ENCODE measurements at regions not wholly inside any gene's neighbourhood (a gene's known extent, or its start where the extent isn't known, plus 50 kb on each side); places are given as distances from the start of the nearest gene placed in this dataset.

- no peak for FAIRE-seq
Measured at GRCh38 chr10:130857631-130858295, 453.8 kb downstream of the TCERG1L start.

GRCh38 chr10:130858626-130859025, 452.9 kb downstream of the TCERG1L start:
- no peak for FAIRE-seq

More at GRCh38 chr10:130857631-130858295, 453.8 kb downstream of the TCERG1L start:
- no peak for DNase-seq (ENCODE audit: low spot score)

GRCh38 chr10:130859427-130859826, 452.1 kb downstream of the TCERG1L start:
- FAIRE-seq (no peak), DNase-seq (ENCODE audit: low spot score) (no peak)

More at GRCh38 chr10:130858626-130859025, 452.9 kb downstream of the TCERG1L start:
- DNase-seq (ENCODE audit: low spot score), result no peak

GRCh38 chr10:130862122-130862521, 449.4 kb downstream of the TCERG1L start:
- DNase-seq (ENCODE audit: low spot score) (no peak), FAIRE-seq (no peak)

- no peak for DNase-seq (ENCODE audit: low spot score)
- FAIRE-seq, result no peak
Measured at GRCh38 chr10:130862626-130863025, 448.9 kb downstream of the TCERG1L start.

GRCh38 chr10:130863044-130863443, 448.5 kb downstream of the TCERG1L start:
- no peak for FAIRE-seq
- DNase-seq (ENCODE audit: low spot score), result no peak

GRCh38 chr10:130864961-130865818, 446.3 kb downstream of the TCERG1L start:
- no peak for FAIRE-seq

GRCh38 chr10:130866857-130867256, 444.7 kb downstream of the TCERG1L start:
- DNase-seq (ENCODE audit: low spot score), result no peak

More at GRCh38 chr10:130864961-130865818, 446.3 kb downstream of the TCERG1L start:
- DNase-seq (ENCODE audit: low spot score), result no peak

GRCh38 chr10:130867446-130868194, 443.9 kb downstream of the TCERG1L start:
- DNase-seq (ENCODE audit: low spot score), result no peak
- no peak for FAIRE-seq

More at GRCh38 chr10:130866857-130867256, 444.7 kb downstream of the TCERG1L start:
- FAIRE-seq, result no peak

GRCh38 chr10:130869179-130869841, 442.2 kb downstream of the TCERG1L start:
- FAIRE-seq (no peak), DNase-seq (ENCODE audit: low spot score) (no peak)

- DNase-seq (ENCODE audit: low spot score) (no peak), FAIRE-seq (no peak)
Measured at GRCh38 chr10:130871406-130871805, 440.1 kb downstream of the TCERG1L start.

- DNase-seq (ENCODE audit: low spot score), result no peak
- FAIRE-seq, result no peak
Measured at GRCh38 chr10:130873636-130874035, 437.9 kb downstream of the TCERG1L start.

- FAIRE-seq, result no peak
Measured at GRCh38 chr10:130875116-130875515, 436.4 kb downstream of the TCERG1L start.

GRCh38 chr10:130875897-130876472, 435.5 kb downstream of the TCERG1L start:
- FAIRE-seq (no peak), DNase-seq (ENCODE audit: low spot score) (no peak)

More at GRCh38 chr10:130875116-130875515, 436.4 kb downstream of the TCERG1L start:
- no peak for DNase-seq (ENCODE audit: low spot score)

- FAIRE-seq (no peak), DNase-seq (ENCODE audit: low spot score) (no peak)
Measured at GRCh38 chr10:130877126-130877525, 434.4 kb downstream of the TCERG1L start.

- FAIRE-seq (no peak), DNase-seq (ENCODE audit: low spot score) (no peak)
Measured at GRCh38 chr10:130878131-130878530, 433.4 kb downstream of the TCERG1L start.

- no peak for FAIRE-seq
Measured at GRCh38 chr10:130882906-130883305, 428.6 kb downstream of the TCERG1L start.

GRCh38 chr10:130884456-130884855, 427.1 kb downstream of the TCERG1L start:
- no peak for DNase-seq (ENCODE audit: low spot score)
- no peak for FAIRE-seq

More at GRCh38 chr10:130882906-130883305, 428.6 kb downstream of the TCERG1L start:
- no peak for DNase-seq (ENCODE audit: low spot score)

- FAIRE-seq, result no peak
- DNase-seq (ENCODE audit: low spot score), result no peak
Measured at GRCh38 chr10:130885021-130885655, 426.4 kb downstream of the TCERG1L start.

- DNase-seq (ENCODE audit: low spot score) (no peak), FAIRE-seq (no peak)
Measured at GRCh38 chr10:130887170-130887569, 424.4 kb downstream of the TCERG1L start.
